ENCODE measurements at regions not wholly inside any gene's neighbourhood (a gene's known extent, or its start where the extent isn't known, plus 50 kb on each side); places are given as distances from the start of the nearest gene placed in this dataset.

DNA sequence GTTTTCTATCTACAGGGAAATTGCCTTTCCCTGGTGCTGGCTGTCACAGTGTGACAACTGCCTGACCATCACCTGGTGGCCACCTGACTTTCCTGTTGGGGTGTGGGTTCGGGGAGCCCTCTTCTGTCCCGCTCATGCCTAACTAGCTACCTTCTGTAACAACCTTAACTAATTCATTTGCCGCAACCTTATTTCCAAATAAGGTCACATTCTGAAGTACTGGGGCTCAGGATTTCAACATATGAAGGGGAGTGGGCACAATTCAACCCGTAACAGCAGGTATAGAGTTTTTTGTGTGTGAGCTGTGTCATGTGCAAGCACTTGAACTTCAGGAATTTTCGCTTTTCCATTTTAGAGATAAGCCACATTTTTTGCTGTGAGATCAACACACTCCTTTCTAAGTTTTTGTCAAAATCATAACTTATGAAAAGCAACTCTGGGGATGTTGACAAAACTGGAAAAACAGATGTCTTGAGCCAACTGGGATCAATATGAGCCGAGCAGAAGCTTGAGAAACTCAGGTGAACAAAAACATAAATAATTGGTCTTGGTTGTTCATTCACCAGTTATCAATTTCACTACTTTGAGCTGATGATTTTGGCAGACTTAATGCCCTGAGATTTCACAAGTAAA is 242.0 kb upstream of the RGMA start:
- no peak for TF ChIP-seq EZH2 (IDR thresholded peaks at IDR 0.05; ENCODE audit: borderline replicate concordance, low read depth, low read length, severe bottlenecking)
- TF ChIP-seq, protein P1, sequence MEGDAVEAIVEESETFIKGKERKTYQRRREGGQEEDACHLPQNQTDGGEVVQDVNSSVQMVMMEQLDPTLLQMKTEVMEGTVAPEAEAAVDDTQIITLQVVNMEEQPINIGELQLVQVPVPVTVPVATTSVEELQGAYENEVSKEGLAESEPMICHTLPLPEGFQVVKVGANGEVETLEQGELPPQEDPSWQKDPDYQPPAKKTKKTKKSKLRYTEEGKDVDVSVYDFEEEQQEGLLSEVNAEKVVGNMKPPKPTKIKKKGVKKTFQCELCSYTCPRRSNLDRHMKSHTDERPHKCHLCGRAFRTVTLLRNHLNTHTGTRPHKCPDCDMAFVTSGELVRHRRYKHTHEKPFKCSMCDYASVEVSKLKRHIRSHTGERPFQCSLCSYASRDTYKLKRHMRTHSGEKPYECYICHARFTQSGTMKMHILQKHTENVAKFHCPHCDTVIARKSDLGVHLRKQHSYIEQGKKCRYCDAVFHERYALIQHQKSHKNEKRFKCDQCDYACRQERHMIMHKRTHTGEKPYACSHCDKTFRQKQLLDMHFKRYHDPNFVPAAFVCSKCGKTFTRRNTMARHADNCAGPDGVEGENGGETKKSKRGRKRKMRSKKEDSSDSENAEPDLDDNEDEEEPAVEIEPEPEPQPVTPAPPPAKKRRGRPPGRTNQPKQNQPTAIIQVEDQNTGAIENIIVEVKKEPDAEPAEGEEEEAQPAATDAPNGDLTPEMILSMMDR (IDR thresholded peaks at IDR 0.05; ENCODE audit: borderline replicate concordance, extremely low read depth, low read length, poor library complexity, severe bottlenecking), result no peak
